OCI-LY7 (cell line): ENCODE measurements at regions not wholly inside any gene's neighbourhood (a gene's known extent, or its start where the extent isn't known, plus 50 kb on each side); places are given as distances from the start of the nearest gene placed in this dataset.

Experiments used
- BruUV-seq: library from RNA; stranded (reverse); fragments of 400-500 nt; replicated peaks from 2 replicates; lab custom pipeline; 2021; lab: Mats Ljungman, UMichigan
- CTCF ChIA-PET: fragments of 300-600 bp; sonication (Branson Sonifier 250); formaldehyde crosslinking; loops from one replicate; lab custom pipeline; 2022; ENCODE audit warnings: antibody characterized with exemption; ENCODE audit not compliant: unreplicated experiment; lab: Charles Lee
- POLR2A ChIA-PET: fragments of 300-600 bp; sonication (Branson Sonifier 250); formaldehyde crosslinking; loops from one replicate; lab custom pipeline; 2022; ENCODE audit warnings: antibody characterized with exemption; lab: Charles Lee
- DNase-seq: peaks from one replicate; pipeline ENCODE4 v3.0.0-alpha.2; 2015; ENCODE audit warnings: low spot score
- H2AFZ ChIP-seq: fragments of 200-600 bp; sonication (generic), shearing (Covaris generic); 2 replicates; pipeline ENCODE4 v1.6.1; 2014; ENCODE audit warnings: mild to moderate bottlenecking, antibody characterized with exemption, low read length, moderate library complexity
- H3K27ac ChIP-seq: fragments of 200-600 bp; sonication (generic); 2 replicates; pipeline ENCODE4 v1.5.1; 2014; ENCODE audit warnings: mixed run types, low read depth, mild to moderate bottlenecking, moderate library complexity, low read length, inconsistent platforms; ENCODE audit not compliant: poor library complexity, severe bottlenecking
- H3K36me3 ChIP-seq: fragments of 200-600 bp; sonication (generic); 2 replicates; pipeline ENCODE4 v1.6.1; 2014; ENCODE audit warnings: mild to moderate bottlenecking, antibody characterized with exemption, low read length, moderate library complexity, mixed read lengths; ENCODE audit not compliant: insufficient read depth
- H3K4me1 ChIP-seq: fragments of 200-600 bp; sonication (generic); 2 replicates; pipeline ENCODE4 v1.5.1; 2014; ENCODE audit warnings: mild to moderate bottlenecking, low read length; ENCODE audit not compliant: insufficient read depth, poor library complexity, severe bottlenecking
- H3K4me2 ChIP-seq: fragments of 200-600 bp; sonication (generic); 2 replicates; pipeline ENCODE4 v1.6.1; 2014; ENCODE audit warnings: mild to moderate bottlenecking, low read length
- H3K4me3 ChIP-seq: fragments of 200-600 bp; sonication (generic); 2 replicates; pipeline ENCODE4 v1.5.1; 2014; ENCODE audit warnings: mild to moderate bottlenecking, low read depth, low read length; ENCODE audit not compliant: poor library complexity, severe bottlenecking
- H3K79me2 ChIP-seq: fragments of 200-600 bp; sonication (generic); 2 replicates; pipeline ENCODE4 v1.6.1; 2016; ENCODE audit warnings: low read depth, mild to moderate bottlenecking, low read length, moderate library complexity, mixed read lengths; ENCODE audit not compliant: insufficient read depth
- H3K9me2 ChIP-seq: fragments of 200-600 bp; sonication (generic); 2 replicates; pipeline ENCODE4 v1.6.1; 2016; ENCODE audit warnings: mild to moderate bottlenecking, low read length, mixed read lengths; ENCODE audit not compliant: insufficient read depth
- H3K9me3 ChIP-seq: fragments of 200-600 bp; sonication (generic); 2 replicates; pipeline ENCODE4 v1.6.1; 2014; ENCODE audit warnings: mild to moderate bottlenecking, mixed run types, low read length, mixed read lengths
- H4K20me1 ChIP-seq: fragments of 200-600 bp; sonication (generic); 2 replicates; pipeline ENCODE4 v1.6.1; 2014; ENCODE audit warnings: mild to moderate bottlenecking, antibody characterized with exemption, low read length, moderate library complexity, mixed read lengths; ENCODE audit not compliant: insufficient read depth
- CTCF ChIP-seq: fragments of 200-600 bp; sonication (generic); conservative IDR thresholded peaks from 2 replicates; pipeline ENCODE4 v1.5.1; 2014; ENCODE audit warnings: mild to moderate bottlenecking, antibody characterized with exemption, low read length, moderate library complexity, mixed read lengths
- EZH2phosphoT487 ChIP-seq: fragments of 200-600 bp; sonication (generic); IDR thresholded peaks from 2 replicates; pipeline ENCODE4 v1.6.1; 2018; ENCODE audit warnings: low read depth, borderline replicate concordance, mild to moderate bottlenecking, mixed run types, antibody characterized with exemption, low read length, moderate library complexity, mixed read lengths
- intact Hi-C: fragments of 100-400 bp; cut with micrococcal nuclease; formaldehyde crosslinking; loops from one replicate; pipeline ENCODE4 v1.10.0; 2022; ENCODE audit not compliant: unreplicated experiment

GRCh38 chr2:221276033-221276432, 296.1 kb downstream of the EPHA4 start:
- no peaks in the 10 kb centered on the region for H3K79me2 ChIP-seq
- no peak overlapping the region for H2AFZ ChIP-seq
- H3K9me2 ChIP-seq, result no peaks in the 10 kb centered on the region
- intact Hi-C loops, result no loop called here
- no peaks in the 10 kb centered on the region for H3K4me1 ChIP-seq
- no peak for DNase-seq
- no peak for TF ChIP-seq CTCF
- TF ChIP-seq EZH2phosphoT487, result no peak
- H3K27ac ChIP-seq, result no peak overlapping the region
- H3K4me2 ChIP-seq, result no peak overlapping the region
- ChIA-PET CTCF (no interaction called here), POLR2A (interaction anchor here (1.4 kb wide), 1 partner anchor 19 kb away, joined by 4 read pairs; no protein-coding TSS in a partner anchor)
- no peak overlapping the region for H3K4me3 ChIP-seq
- H3K36me3 ChIP-seq, result no peaks in the 10 kb centered on the region
- no peaks in the 10 kb centered on the region for H3K9me3 ChIP-seq
- no TSS peak for BruUV-seq
- no peaks in the 10 kb centered on the region for H4K20me1 ChIP-seq

- POLR2A ChIA-PET, result interaction anchor here (1.4 kb wide), 1 partner anchor 18 kb away, joined by 4 read pairs; no protein-coding TSS in a partner anchor
These were observed 295.5 kb downstream of the EPHA4 start for GRCh38 chr2:221276601-221277000.

More at GRCh38 chr2:221276601-221277000, 295.5 kb downstream of the EPHA4 start:
- Histone ChIP-seq H3K27ac (no peak overlapping the region), H3K4me2 (no peak overlapping the region), H3K9me3 (no peaks in the 10 kb centered on the region), H3K36me3 (no peaks in the 10 kb centered on the region), H3K9me2 (no peaks in the 10 kb centered on the region), H4K20me1 (no peaks in the 10 kb centered on the region), H3K79me2 (no peaks in the 10 kb centered on the region), H3K4me3 (no peak overlapping the region), H2AFZ (no peak overlapping the region), H3K4me1 (no peaks in the 10 kb centered on the region)
- BruUV-seq, result no TSS peak
- intact Hi-C loops, result no loop called here
- CTCF ChIA-PET, result no interaction called here
- TF ChIP-seq CTCF (no peak), EZH2phosphoT487 (no peak)
- DNase-seq, result no peak
